ENCODE measurements at regions not wholly inside any gene's neighbourhood (a gene's known extent, or its start where the extent isn't known, plus 50 kb on each side); places are given as distances from the start of the nearest gene placed in this dataset.
"Not testable (repeated sequence)": the region's sequence is repeated elsewhere in the genome, so short reads cannot be mapped to it uniquely, and the experiment has no call there.

DNA sequence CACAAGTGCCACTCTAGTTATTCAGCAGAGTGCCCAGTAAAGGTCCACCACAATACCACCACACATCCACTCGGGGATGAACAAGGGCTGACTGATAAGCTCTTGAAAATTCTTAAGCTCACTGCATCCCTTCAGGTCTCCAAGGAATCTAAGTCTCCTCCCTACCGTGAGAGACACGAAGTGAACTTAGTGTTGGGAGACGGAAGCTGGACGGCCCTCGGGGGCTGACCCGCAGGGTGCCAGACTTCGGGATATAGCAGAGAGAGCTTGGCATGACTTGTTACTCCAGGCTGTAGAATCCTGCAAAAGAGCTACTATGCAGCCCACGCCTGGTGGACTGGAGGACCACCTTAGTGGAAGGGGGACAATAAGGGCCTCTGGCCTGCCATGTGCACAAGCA is 75.1 kb downstream of the LYZL1 start:
- H3K27ac ChIP-seq; H3K36me3 ChIP-seq; H3K27me3 ChIP-seq; H3K9me3 ChIP-seq; H3K4me3 ChIP-seq; DNase-seq (ENCODE audit: low spot score in 2 of 2); H3K4me1 ChIP-seq: not testable (repeated sequence)
- 74 to 82% methylated on average over 9 of the region's 9 CpGs for WGBS, 2 donors

DNA sequence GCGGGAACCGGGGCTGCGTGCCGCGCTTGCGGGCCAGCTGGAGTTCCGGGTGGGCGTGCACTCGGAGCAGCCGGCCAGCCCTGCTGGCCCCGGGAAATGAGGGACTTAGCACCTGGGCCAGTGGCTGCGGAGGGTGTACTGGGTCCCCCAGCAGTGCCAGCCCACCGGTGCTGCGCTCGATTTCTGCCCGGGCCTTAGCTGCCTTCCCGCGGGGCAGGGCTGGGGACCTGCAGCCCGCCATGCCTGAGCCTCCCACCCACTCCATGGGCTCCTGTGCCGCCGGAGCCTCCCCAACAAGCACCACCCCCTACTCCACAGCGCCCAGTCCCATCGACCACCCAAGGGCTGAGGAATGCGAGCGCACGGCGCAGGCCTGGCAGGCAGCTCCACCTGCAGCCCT is 77.3 kb downstream of the LYZL1 start:
- H3K4me3 ChIP-seq; H3K36me3 ChIP-seq; H3K9me3 ChIP-seq; H3K27ac ChIP-seq; H3K27me3 ChIP-seq; DNase-seq (ENCODE audit: low spot score in 2 of 2); H3K4me1 ChIP-seq: not testable (repeated sequence)
- 91% methylated on average over 25 of the region's 27 CpGs; no CpG with 5 or more reads in 1 of the 2 donors for WGBS, 2 donors

DNA sequence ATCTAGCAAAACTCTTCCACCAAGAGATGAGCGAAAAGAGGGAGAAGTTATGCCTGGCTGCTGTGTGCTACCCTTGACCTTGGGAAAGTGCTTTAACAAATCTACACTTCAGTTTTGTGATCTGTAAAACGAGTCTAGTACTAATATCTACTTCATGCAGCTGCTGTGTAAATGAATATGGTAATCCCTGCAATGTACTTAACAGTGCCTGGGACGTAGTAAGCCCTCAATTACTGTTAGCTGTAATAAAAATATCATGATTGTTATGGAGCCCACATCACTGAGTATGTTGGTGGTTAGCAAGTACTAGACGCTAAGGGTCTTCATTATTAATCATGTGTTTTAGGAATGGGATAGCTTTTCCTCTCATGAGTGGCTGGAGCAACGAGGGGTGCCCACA is 80.5 kb downstream of the LYZL1 start:
- TF ChIP-seq POLR2A (IDR thresholded peaks at IDR 0.05) (no peak), EP300 (IDR thresholded peaks at IDR 0.05) (no peak)
- TF ChIP-seq, protein P1, sequence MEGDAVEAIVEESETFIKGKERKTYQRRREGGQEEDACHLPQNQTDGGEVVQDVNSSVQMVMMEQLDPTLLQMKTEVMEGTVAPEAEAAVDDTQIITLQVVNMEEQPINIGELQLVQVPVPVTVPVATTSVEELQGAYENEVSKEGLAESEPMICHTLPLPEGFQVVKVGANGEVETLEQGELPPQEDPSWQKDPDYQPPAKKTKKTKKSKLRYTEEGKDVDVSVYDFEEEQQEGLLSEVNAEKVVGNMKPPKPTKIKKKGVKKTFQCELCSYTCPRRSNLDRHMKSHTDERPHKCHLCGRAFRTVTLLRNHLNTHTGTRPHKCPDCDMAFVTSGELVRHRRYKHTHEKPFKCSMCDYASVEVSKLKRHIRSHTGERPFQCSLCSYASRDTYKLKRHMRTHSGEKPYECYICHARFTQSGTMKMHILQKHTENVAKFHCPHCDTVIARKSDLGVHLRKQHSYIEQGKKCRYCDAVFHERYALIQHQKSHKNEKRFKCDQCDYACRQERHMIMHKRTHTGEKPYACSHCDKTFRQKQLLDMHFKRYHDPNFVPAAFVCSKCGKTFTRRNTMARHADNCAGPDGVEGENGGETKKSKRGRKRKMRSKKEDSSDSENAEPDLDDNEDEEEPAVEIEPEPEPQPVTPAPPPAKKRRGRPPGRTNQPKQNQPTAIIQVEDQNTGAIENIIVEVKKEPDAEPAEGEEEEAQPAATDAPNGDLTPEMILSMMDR (IDR thresholded peaks at IDR 0.05) = no peak
- peaks cover 0 to 6% of the 10 kb centered on the region in 2 donors for H3K27me3 ChIP-seq
- 64% methylated on average over 5 of the region's 5 CpGs for WGBS, 2 donors

DNA sequence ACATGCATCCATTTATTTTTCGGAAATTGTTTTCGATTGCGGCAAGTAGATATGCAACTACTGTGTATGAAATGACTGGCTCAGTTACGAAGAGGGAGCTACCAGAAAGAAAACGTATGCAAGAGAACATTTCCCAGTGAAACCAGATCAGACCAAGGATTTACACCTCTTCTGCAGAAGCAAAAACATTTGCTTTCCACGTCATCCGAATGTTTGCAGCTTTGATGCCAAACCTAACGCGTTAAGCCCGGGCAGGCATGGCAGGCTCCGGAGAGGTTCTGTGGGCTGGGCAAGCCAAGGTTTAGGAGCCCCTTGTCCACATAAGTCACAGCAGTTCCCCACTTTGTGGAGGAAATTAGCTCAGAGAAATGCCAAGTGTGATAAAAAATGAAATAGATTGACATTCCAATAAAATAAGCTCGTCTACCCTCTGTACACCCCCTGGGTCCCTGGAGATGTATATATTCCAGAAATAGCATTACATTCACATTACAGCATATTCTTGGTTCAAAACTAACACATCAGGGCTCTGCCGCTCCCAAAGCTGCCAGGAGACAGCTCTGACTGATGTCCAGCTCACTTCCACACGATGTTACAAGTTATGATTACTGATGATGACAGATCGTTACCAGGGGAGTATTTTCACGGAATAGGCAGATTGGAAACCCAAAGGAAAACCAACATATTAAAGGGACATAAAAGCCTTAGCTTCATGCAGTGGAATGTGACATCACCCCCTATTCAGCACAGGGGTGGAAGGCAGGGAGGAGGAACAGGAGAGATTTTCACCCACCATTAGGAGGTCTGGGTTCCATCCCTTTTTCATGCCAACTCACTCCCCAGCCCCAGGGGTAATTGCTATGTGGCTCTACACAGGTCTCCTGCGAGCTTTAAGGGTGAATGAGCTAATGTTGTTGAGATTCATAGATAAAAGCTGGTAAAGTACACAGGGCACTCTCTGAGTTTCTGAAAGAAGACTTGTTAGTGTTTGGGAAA is 81.5 kb downstream of the LYZL1 start:
- Histone ChIP-seq H3K9me3 (no peaks in the 10 kb centered on the region), H3K27me3 (peaks cover 0 to 6% of the 10 kb centered on the region in 2 donors), H3K4me3 (no peak overlapping the region), H3K36me3 (no peaks in the 10 kb centered on the region), H3K27ac (no peak overlapping the region), H3K4me1 (peaks cover 0 to 11% (median 0%) of the 10 kb centered on the region in 4 donors)
- 50 to 59% methylated on average over 17 of the region's 17 CpGs for WGBS, 2 donors
- TF ChIP-seq EP300 (IDR thresholded peaks at IDR 0.05) = no peak
- no peak for TF ChIP-seq POLR2A (IDR thresholded peaks at IDR 0.05)
- TF ChIP-seq, protein P1 (IDR thresholded peaks at IDR 0.05) = no peak
- no peak for DNase-seq (ENCODE audit: low spot score in 2 of 2)

More for the DNA sequence above, 80.5 kb downstream of the LYZL1 start:
- Histone ChIP-seq H3K9me3 (no peaks in the 10 kb centered on the region), H3K4me1 (peaks cover 0 to 7% (median 0%) of the 10 kb centered on the region in 4 donors), H3K27ac (no peak overlapping the region), H3K4me3 (no peak overlapping the region), H3K36me3 (no peaks in the 10 kb centered on the region)
- DNase-seq (ENCODE audit: low spot score in 2 of 2) = no peak

DNA sequence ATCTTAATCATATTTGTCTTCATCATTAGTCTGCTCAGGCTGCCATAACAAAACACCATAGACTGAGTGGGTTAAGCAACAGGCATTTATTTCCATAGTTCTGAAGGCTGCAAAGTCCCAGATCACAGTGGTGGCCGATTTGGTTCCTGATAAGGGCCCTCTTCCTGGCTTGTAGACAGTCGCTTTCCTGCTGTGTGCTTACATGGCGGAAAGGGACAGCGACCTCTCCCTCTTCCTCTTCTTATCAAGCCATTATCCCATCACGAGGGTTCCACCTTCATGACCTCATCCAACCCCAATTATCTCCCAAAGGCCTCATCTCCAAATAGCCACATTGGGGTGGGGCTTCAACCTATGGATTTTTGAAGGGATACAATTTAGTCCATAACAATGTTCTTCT is 84.0 kb downstream of the LYZL1 start:
- H3K9me3 ChIP-seq = no peaks in the 10 kb centered on the region
- peaks cover 0 to 11% (median 0%) of the 10 kb centered on the region in 4 donors for H3K4me1 ChIP-seq
- TF ChIP-seq EP300 (IDR thresholded peaks at IDR 0.05) (no peak), POLR2A (IDR thresholded peaks at IDR 0.05) (no peak)
- TF ChIP-seq, protein P1 (IDR thresholded peaks at IDR 0.05) = no peak
- no peak for DNase-seq (ENCODE audit: low spot score in 2 of 2)
- H3K27ac ChIP-seq = no peak overlapping the region
- H3K27me3 ChIP-seq = peaks cover 0 to 6% of the 10 kb centered on the region in 2 donors
- no peak overlapping the region for H3K4me3 ChIP-seq
- H3K36me3 ChIP-seq = no peaks in the 10 kb centered on the region
- WGBS, 2 donors = 90 to 91% methylated on average over 5 of the region's 5 CpGs

DNA sequence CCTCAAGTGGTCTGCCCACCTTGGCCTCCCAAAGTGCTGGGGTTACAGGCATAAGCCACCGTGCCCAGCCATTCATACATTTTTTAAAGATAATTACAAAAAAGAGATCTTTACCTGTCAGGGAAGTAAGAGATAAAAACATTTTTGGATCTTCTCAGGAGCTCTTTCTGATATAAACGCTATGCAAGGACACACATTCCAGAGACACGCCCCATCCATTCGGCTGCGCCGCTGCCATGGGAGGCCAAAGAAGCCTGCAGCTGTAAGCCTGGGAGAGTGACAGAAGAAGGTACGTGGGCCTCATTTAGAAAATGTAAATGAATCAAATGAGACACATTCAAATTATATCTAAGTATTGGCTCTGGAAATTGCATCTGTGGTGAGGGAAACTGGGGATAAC is 85.3 kb downstream of the LYZL1 start:
- no peaks in the 10 kb centered on the region for H3K9me3 ChIP-seq
- TF ChIP-seq POLR2A (IDR thresholded peaks at IDR 0.05) (no peak), EP300 (IDR thresholded peaks at IDR 0.05) (no peak)
- TF ChIP-seq, protein P1 (IDR thresholded peaks at IDR 0.05) = no peak
- no peaks in the 10 kb centered on the region for H3K36me3 ChIP-seq
- H3K27ac ChIP-seq = no peak overlapping the region
- DNase-seq (ENCODE audit: low spot score in 2 of 2) = no peak
- H3K27me3 ChIP-seq = peaks cover 0 to 6% of the 10 kb centered on the region in 2 donors
- H3K4me3 ChIP-seq = no peak overlapping the region
- 86 to 97% methylated on average over 7 of the region's 7 CpGs for WGBS, 2 donors
- H3K4me1 ChIP-seq = peaks cover 0 to 11% (median 0%) of the 10 kb centered on the region in 4 donors

Measured in tibial nerve (tissue), 4 donors.